H1 (cell line): ENCODE measurements at regions not wholly inside any gene's neighbourhood (a gene's known extent, or its start where the extent isn't known, plus 50 kb on each side); places are given as distances from the start of the nearest gene placed in this dataset.

ENCODE experiments used
- EP300 ChIP-seq, 2 experiments: IDR thresholded peaks; 1 replicate in 1 of 2; 2 replicates in 1 of 2; pipeline ENCODE4 v1.6.1; 2011 to 2012; ENCODE audit warnings: low read depth in 2 of 2, low read length in 2 of 2, mild to moderate bottlenecking in 2 of 2, borderline replicate concordance in 1 of 2, inconsistent platforms in 1 of 2, moderate library complexity in 1 of 2
- POLR2A ChIP-seq, 2 experiments: IDR thresholded peaks; 1 replicate in 1 of 2; 2 replicates in 1 of 2; pipeline ENCODE4 v1.6.1; 2011; ENCODE audit warnings: low read depth in 2 of 2, low read length in 2 of 2, mild to moderate bottlenecking in 2 of 2; ENCODE audit errors: control extremely low read depth in 1 of 2
- TF ChIP-seq, protein P1 (sequence below), 3 experiments: IDR thresholded peaks; 1 replicate in 2 of 3; 2 replicates in 1 of 3; pipeline versions ENCODE4 v1.5.1 to v1.6.1; 2011; ENCODE audit warnings: low read length in 3 of 3, mild to moderate bottlenecking in 3 of 3, inconsistent platforms in 2 of 3, low read depth in 1 of 3, moderate library complexity in 1 of 3; ENCODE audit not compliant: insufficient read depth in 1 of 3; ENCODE audit errors: control extremely low read depth in 1 of 3

GRCh38 chr16:50444526-50444925 lies 75.7 kb upstream of the BRD7 start:
- TF ChIP-seq, protein P1, sequence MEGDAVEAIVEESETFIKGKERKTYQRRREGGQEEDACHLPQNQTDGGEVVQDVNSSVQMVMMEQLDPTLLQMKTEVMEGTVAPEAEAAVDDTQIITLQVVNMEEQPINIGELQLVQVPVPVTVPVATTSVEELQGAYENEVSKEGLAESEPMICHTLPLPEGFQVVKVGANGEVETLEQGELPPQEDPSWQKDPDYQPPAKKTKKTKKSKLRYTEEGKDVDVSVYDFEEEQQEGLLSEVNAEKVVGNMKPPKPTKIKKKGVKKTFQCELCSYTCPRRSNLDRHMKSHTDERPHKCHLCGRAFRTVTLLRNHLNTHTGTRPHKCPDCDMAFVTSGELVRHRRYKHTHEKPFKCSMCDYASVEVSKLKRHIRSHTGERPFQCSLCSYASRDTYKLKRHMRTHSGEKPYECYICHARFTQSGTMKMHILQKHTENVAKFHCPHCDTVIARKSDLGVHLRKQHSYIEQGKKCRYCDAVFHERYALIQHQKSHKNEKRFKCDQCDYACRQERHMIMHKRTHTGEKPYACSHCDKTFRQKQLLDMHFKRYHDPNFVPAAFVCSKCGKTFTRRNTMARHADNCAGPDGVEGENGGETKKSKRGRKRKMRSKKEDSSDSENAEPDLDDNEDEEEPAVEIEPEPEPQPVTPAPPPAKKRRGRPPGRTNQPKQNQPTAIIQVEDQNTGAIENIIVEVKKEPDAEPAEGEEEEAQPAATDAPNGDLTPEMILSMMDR (IDR thresholded peaks at IDR 0.05; ENCODE audit: control extremely low read depth in 1 of 3, insufficient read depth in 1 of 3, low read depth in 1 of 3, low read length in 3 of 3): no peak
- TF ChIP-seq EP300 (IDR thresholded peaks at IDR 0.05; ENCODE audit: borderline replicate concordance in 1 of 2, low read depth in 2 of 2, low read length in 2 of 2): no peak
- TF ChIP-seq POLR2A (IDR thresholded peaks at IDR 0.05; ENCODE audit: control extremely low read depth in 1 of 2, low read depth in 2 of 2, low read length in 2 of 2): no peak
